ENCODE measurements at regions not wholly inside any gene's neighbourhood (a gene's known extent, or its start where the extent isn't known, plus 50 kb on each side); places are given as distances from the start of the nearest gene placed in this dataset.

GRCh38 chr22:22418163-22418549 lies 90.4 kb downstream of the ZNF280B start:
- DNase-seq (ENCODE audit: low read depth, low spot score): no peak

- DNase-seq (ENCODE audit: low read depth, low spot score): no peak
Measured at GRCh38 chr22:22418957-22419356, 89.6 kb downstream of the ZNF280B start.

GRCh38 chr22:22420580-22420979 lies 88.0 kb downstream of the ZNF280B start:
- no peak for DNase-seq (ENCODE audit: low read depth, low spot score)

- DNase-seq (ENCODE audit: low read depth, low spot score): no peak
Measured at GRCh38 chr22:22421392-22421791, 87.2 kb downstream of the ZNF280B start.

- peak; percentile 42 for DNase-seq (ENCODE audit: low read depth, low spot score)
Measured at GRCh38 chr22:22422629-22423112, 85.9 kb downstream of the ZNF280B start.

GRCh38 chr22:22423681-22424080 lies 84.9 kb downstream of the ZNF280B start:
- DNase-seq (ENCODE audit: low read depth, low spot score): no peak

- DNase-seq (ENCODE audit: low read depth, low spot score): peak; percentile 47
Measured at GRCh38 chr22:22424210-22424800, 84.2 kb downstream of the ZNF280B start.

GRCh38 chr22:22424956-22425355 lies 83.6 kb downstream of the ZNF280B start:
- no peak for DNase-seq (ENCODE audit: low read depth, low spot score)

- no peak for DNase-seq (ENCODE audit: low read depth, low spot score)
Measured at GRCh38 chr22:22425356-22425755, 83.2 kb downstream of the ZNF280B start.

GRCh38 chr22:22425783-22426624 lies 82.5 kb downstream of the ZNF280B start:
- no peak for DNase-seq (ENCODE audit: low read depth, low spot score)

- DNase-seq (ENCODE audit: low read depth, low spot score): no peak
Measured at GRCh38 chr22:22427542-22428065, 80.9 kb downstream of the ZNF280B start.

GRCh38 chr22:22428222-22429098 lies 80.1 kb downstream of the ZNF280B start:
- no peak for DNase-seq (ENCODE audit: low read depth, low spot score)

- DNase-seq (ENCODE audit: low read depth, low spot score): no peak
Measured at GRCh38 chr22:22429369-22430108, 79.0 kb downstream of the ZNF280B start.

GRCh38 chr22:22430111-22430820 lies 78.3 kb downstream of the ZNF280B start:
- DNase-seq (ENCODE audit: low read depth, low spot score): no peak

GRCh38 chr22:22431271-22432220 lies 77.0 kb downstream of the ZNF280B start:
- peak; percentile 32 for DNase-seq (ENCODE audit: low read depth, low spot score)

GRCh38 chr22:22432479-22432878 lies 76.1 kb downstream of the ZNF280B start:
- no peak for DNase-seq (ENCODE audit: low read depth, low spot score)

GRCh38 chr22:22432937-22433336 lies 75.6 kb downstream of the ZNF280B start:
- no peak for DNase-seq (ENCODE audit: low read depth, low spot score)

- no peak for DNase-seq (ENCODE audit: low read depth, low spot score)
Measured at GRCh38 chr22:22433770-22434169, 74.8 kb downstream of the ZNF280B start.

All from ELF-1 (cell line).